ENCODE measurements at regions not wholly inside any gene's neighbourhood (a gene's known extent, or its start where the extent isn't known, plus 50 kb on each side); places are given as distances from the start of the nearest gene placed in this dataset.
A peak's percentile ranks its signal among the peaks of the same experiment; 100 is the strongest.

GRCh38 chr3:177430653-177431052 lies 233.4 kb upstream of the TBL1XR1 start:
- BruUV-seq (replicated peaks): no TSS peak
- no peaks in the 10 kb centered on the region for H3K9me3 Mint-ChIP-seq (ENCODE audit: unreplicated experiment)
- ChIA-PET CTCF (no interaction called here), POLR2A (no interaction called here)
- intact Hi-C loops (cut with micrococcal nuclease; ENCODE audit: unreplicated experiment): no loop called here
- no peaks in the 10 kb centered on the region for H3K27me3 ChIP-seq (replicated peaks; ENCODE audit: control insufficient read depth, insufficient read depth, low read length)
- H3K36me3 ChIP-seq (ENCODE audit: control insufficient read depth, insufficient read depth, low read length): no peaks in the 10 kb centered on the region
- no peak overlapping the region for H3K4me3 ChIP-seq (ENCODE audit: low read depth, low read length)
- H3K4me3 Mint-ChIP-seq (ENCODE audit: unreplicated experiment): no peak overlapping the region
- H3K27me3 Mint-ChIP-seq (ENCODE audit: insufficient read depth, unreplicated experiment): no peaks in the 10 kb centered on the region
- H3K9me3 ChIP-seq: no peaks in the 10 kb centered on the region
- H3K36me3 Mint-ChIP-seq (ENCODE audit: insufficient read depth, unreplicated experiment): no peaks in the 10 kb centered on the region
- H3K4me1 Mint-ChIP-seq (ENCODE audit: low read depth, unreplicated experiment): peaks cover 19% of the 10 kb centered on the region
- TF ChIP-seq CTCF (IDR thresholded peaks at IDR 0.05; ENCODE audit: insufficient read depth in 1 of 2, low read depth in 1 of 2, low read length in 1 of 2, severe bottlenecking in 1 of 2, unreplicated experiment in 1 of 2): no peak
- no peak overlapping the region for H3K27ac Mint-ChIP-seq (ENCODE audit: unreplicated experiment)
- H3K4me1 ChIP-seq: peaks cover 9% of the 10 kb centered on the region
- DNase-seq: no peak

DNA sequence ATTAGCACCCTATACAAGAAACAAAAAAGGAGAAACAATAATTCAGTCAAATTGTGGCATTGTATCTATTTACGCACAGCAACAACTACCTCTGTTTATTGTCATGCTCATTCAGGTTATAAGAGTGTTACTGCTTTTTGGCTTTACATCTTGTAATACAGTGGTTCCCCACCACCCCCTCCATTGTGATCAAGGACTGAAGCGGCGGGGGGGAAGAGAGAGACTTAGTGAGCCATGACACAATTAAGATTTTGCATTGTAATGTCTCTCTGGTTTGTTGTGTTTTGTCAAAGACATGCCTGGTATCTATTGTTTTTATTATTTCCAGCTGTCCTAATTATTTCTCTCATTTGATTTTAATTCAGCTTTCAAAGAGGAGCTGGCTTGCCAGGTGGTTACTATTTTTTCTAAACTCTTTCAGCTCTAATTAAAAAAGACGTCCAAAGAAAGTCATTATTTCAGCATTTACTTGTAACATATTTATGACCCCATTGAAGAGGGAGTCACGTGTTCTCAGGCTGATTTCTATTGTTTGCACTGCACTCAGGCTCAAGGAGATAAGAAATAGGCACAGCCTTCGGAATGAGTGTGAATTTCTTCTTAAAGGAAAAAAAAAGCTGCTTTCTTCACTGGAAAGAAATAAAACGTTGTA lies 234.4 kb upstream of the TBL1XR1 start:
- Histone ChIP-seq H3K27me3 (replicated peaks; ENCODE audit: control insufficient read depth, insufficient read depth, low read length) (no peaks in the 10 kb centered on the region), H3K4me1 (peaks cover 9% of the 10 kb centered on the region), H3K4me3 (ENCODE audit: low read depth, low read length) (no peak overlapping the region), H3K36me3 (ENCODE audit: control insufficient read depth, insufficient read depth, low read length) (no peaks in the 10 kb centered on the region), H3K9me3 (no peaks in the 10 kb centered on the region)
- no peak overlapping the region for H3K4me3 Mint-ChIP-seq (ENCODE audit: unreplicated experiment)
- CTCF ChIA-PET: no interaction called here
- H3K27ac Mint-ChIP-seq (ENCODE audit: unreplicated experiment): no peak overlapping the region
- no peaks in the 10 kb centered on the region for H3K27me3 Mint-ChIP-seq (ENCODE audit: insufficient read depth, unreplicated experiment)
- POLR2A ChIA-PET: no interaction called here
- H3K36me3 Mint-ChIP-seq (ENCODE audit: insufficient read depth, unreplicated experiment): no peaks in the 10 kb centered on the region
- TF ChIP-seq CTCF (IDR thresholded peaks at IDR 0.05; ENCODE audit: insufficient read depth in 1 of 2, low read depth in 1 of 2, low read length in 1 of 2, severe bottlenecking in 1 of 2, unreplicated experiment in 1 of 2): no peak
- BruUV-seq (replicated peaks): no TSS peak
- intact Hi-C loops (cut with micrococcal nuclease; ENCODE audit: unreplicated experiment): no loop called here
- peaks cover 19% of the 10 kb centered on the region for H3K4me1 Mint-ChIP-seq (ENCODE audit: low read depth, unreplicated experiment)
- DNase-seq: peak; percentile 29 to 41
- H3K9me3 Mint-ChIP-seq (ENCODE audit: unreplicated experiment): no peaks in the 10 kb centered on the region

DNA sequence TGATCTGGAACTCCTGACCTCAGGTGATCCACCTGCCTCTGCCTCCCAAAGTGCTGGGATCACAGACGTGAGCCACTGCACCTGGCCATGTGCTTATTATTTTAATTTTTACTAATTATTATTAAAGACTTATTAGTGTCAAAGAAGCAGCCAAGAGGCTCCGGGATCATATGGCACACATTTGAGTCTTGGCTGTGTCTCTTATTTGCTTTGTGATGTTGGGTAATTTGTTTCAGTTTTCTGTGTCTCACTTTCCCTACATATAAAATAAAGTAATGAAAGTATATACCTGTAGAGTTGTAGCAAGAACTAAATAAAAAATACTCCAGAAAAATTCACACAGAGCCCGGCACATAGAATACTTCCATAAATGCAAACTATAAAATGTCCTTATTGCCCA lies 238.0 kb upstream of the TBL1XR1 start:
- DNase-seq: no peak
- H3K4me3 Mint-ChIP-seq (ENCODE audit: unreplicated experiment): no peak overlapping the region
- no peak overlapping the region for H3K27ac Mint-ChIP-seq (ENCODE audit: unreplicated experiment)
- H3K27me3 Mint-ChIP-seq (ENCODE audit: insufficient read depth, unreplicated experiment): no peaks in the 10 kb centered on the region
- no peaks in the 10 kb centered on the region for H3K36me3 ChIP-seq (ENCODE audit: control insufficient read depth, insufficient read depth, low read length)
- no peaks in the 10 kb centered on the region for H3K27me3 ChIP-seq (replicated peaks; ENCODE audit: control insufficient read depth, insufficient read depth, low read length)
- H3K4me1 Mint-ChIP-seq (ENCODE audit: low read depth, unreplicated experiment): peaks cover 12% of the 10 kb centered on the region
- ChIA-PET CTCF (no interaction called here), POLR2A (no interaction called here)
- H3K4me3 ChIP-seq (ENCODE audit: low read depth, low read length): no peak overlapping the region
- intact Hi-C loops (cut with micrococcal nuclease; ENCODE audit: unreplicated experiment): no loop called here
- peaks cover 9% of the 10 kb centered on the region for H3K4me1 ChIP-seq
- no peaks in the 10 kb centered on the region for H3K9me3 ChIP-seq
- H3K9me3 Mint-ChIP-seq (ENCODE audit: unreplicated experiment): no peaks in the 10 kb centered on the region
- H3K36me3 Mint-ChIP-seq (ENCODE audit: insufficient read depth, unreplicated experiment): no peaks in the 10 kb centered on the region
- BruUV-seq (replicated peaks): no TSS peak
- TF ChIP-seq CTCF (IDR thresholded peaks at IDR 0.05; ENCODE audit: insufficient read depth in 1 of 2, low read depth in 1 of 2, low read length in 1 of 2, severe bottlenecking in 1 of 2, unreplicated experiment in 1 of 2): no peak

Data from Caco-2 (cell line).